Neural progenitor cell (in vitro differentiated cells): ENCODE measurements at regions not wholly inside any gene's neighbourhood (a gene's known extent, or its start where the extent isn't known, plus 50 kb on each side); places are given as distances from the start of the nearest gene placed in this dataset.

ENCODE experiments used
- DNase-seq: peaks from one replicate; pipeline ENCODE4 v3.0.0-alpha.2; 2016; ENCODE audit warnings: low spot score
- H2AFZ ChIP-seq: fragments of 200-600 bp; sonication (generic); replicated peaks from 2 replicates; pipeline ENCODE4 v1.6.1; 2016; ENCODE audit warnings: antibody characterized with exemption
- H3F3A ChIP-seq: fragments of 200-600 bp; sonication (generic); 2 replicates; pipeline ENCODE4 v1.6.1; 2016; ENCODE audit warnings: antibody characterized with exemption, low read depth
- H3K27ac ChIP-seq: fragments of 200-600 bp; sonication (generic); 2 replicates; pipeline ENCODE4 v1.5.1; 2016; ENCODE audit warnings: mild to moderate bottlenecking
- H3K27me3 ChIP-seq: fragments of 200-600 bp; sonication (generic); 2 replicates; pipeline ENCODE4 v1.6.1; 2016; ENCODE audit warnings: mild to moderate bottlenecking, moderate library complexity
- H3K36me3 ChIP-seq: fragments of 200-600 bp; sonication (generic); 2 replicates; pipeline ENCODE4 v1.5.1; 2016
- H3K4me1 ChIP-seq: fragments of 200-600 bp; sonication (generic); 2 replicates; pipeline ENCODE4 v1.6.1; 2016; ENCODE audit warnings: mixed run types
- H3K4me2 ChIP-seq: fragments of 200-600 bp; sonication (generic); 2 replicates; pipeline ENCODE4 v1.6.1; 2016
- H3K4me3 ChIP-seq: fragments of 200-600 bp; sonication (generic); 2 replicates; pipeline ENCODE4 v1.5.1; 2016
- H3K79me2 ChIP-seq: fragments of 200-600 bp; sonication (generic); 2 replicates; pipeline ENCODE4 v1.6.1; 2016; ENCODE audit warnings: low read depth
- H3K9ac ChIP-seq: fragments of 200-600 bp; sonication (generic); 2 replicates; pipeline ENCODE4 v1.6.1; 2016
- H3K9me3 ChIP-seq: fragments of 200-600 bp; sonication (generic); 2 replicates; pipeline ENCODE4 v1.5.1; 2016; ENCODE audit warnings: low read depth
- H4K20me1 ChIP-seq: fragments of 200-600 bp; sonication (generic); 2 replicates; pipeline ENCODE4 v1.6.1; 2016; ENCODE audit warnings: low read depth
- H3K27ac Mint-ChIP-seq: 3 replicates; pipeline ENCODE4 v1.8.0; 2021; ENCODE audit warnings: mixed read lengths
- H3K27me3 Mint-ChIP-seq: 2 replicates; pipeline ENCODE4 v1.8.0; 2022; ENCODE audit warnings: low read depth, mild to moderate bottlenecking, inconsistent platforms, moderate library complexity, mixed read lengths; ENCODE audit not compliant: insufficient read depth
- H3K36me3 Mint-ChIP-seq: 3 replicates; pipeline ENCODE4 v1.8.0; 2021; ENCODE audit warnings: mixed read lengths
- H3K4me1 Mint-ChIP-seq: 3 replicates; pipeline ENCODE4 v1.8.0; 2021; ENCODE audit warnings: mixed read lengths
- H3K4me3 Mint-ChIP-seq: 3 replicates; pipeline ENCODE4 v1.8.0; 2021; ENCODE audit warnings: mild to moderate bottlenecking, moderate library complexity, mixed read lengths
- H3K9me3 Mint-ChIP-seq: 3 replicates; pipeline ENCODE4 v1.8.0; 2020; ENCODE audit warnings: mixed read lengths
- EZH2 ChIP-seq: fragments of 200-600 bp; sonication (generic); IDR thresholded peaks from 2 replicates; pipeline ENCODE4 v1.6.1; 2017; ENCODE audit warnings: antibody characterized with exemption, mild to moderate bottlenecking, moderate library complexity
- EZH2phosphoT487 ChIP-seq: fragments of 200-600 bp; sonication (generic); IDR thresholded peaks from 2 replicates; pipeline ENCODE4 v1.6.1; 2017; ENCODE audit warnings: antibody characterized with exemption
- TF ChIP-seq, protein P1 (sequence below): fragments of 200-600 bp; sonication (generic); IDR thresholded peaks from 2 replicates; pipeline ENCODE4 v1.5.1; 2017; ENCODE audit warnings: antibody characterized with exemption, mild to moderate bottlenecking

DNA sequence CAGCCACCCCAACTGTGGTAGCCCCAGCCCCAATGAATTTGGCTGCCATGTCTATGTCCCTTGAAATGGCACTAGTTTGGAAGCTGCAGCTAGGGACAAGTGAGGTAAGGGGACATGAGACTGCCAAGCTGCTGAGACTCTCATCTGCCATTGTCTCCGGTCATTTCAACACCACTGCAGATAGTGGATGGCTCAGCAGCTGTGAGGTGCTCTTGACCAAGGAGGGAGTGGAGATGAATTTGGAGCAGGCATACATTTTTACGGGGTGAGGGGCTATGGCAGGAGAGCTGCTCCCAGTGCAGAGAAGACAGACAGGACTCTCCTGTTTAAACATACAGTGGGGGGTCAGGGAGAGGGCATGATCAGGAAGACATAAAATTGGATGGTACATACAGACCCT lies 315.5 kb upstream of the CAMK1G start:
- Mint-ChIP-seq H3K4me1 (no peaks in the 10 kb centered on the region), H3K4me3 (no peak overlapping the region), H3K36me3 (no peaks in the 10 kb centered on the region), H3K9me3 (no peaks in the 10 kb centered on the region), H3K27ac (no peak overlapping the region), H3K27me3 (peaks cover 4% of the 10 kb centered on the region)
- Histone ChIP-seq H3K79me2 (no peaks in the 10 kb centered on the region), H4K20me1 (no peaks in the 10 kb centered on the region), H3K9me3 (no peaks in the 10 kb centered on the region), H3K4me2 (no peak overlapping the region), H3K9ac (no peak overlapping the region), H2AFZ (no peak overlapping the region), H3F3A (no peaks in the 10 kb centered on the region), H3K36me3 (no peaks in the 10 kb centered on the region), H3K4me3 (no peak overlapping the region), H3K27me3 (no peaks in the 10 kb centered on the region), H3K27ac (no peak overlapping the region), H3K4me1 (no peaks in the 10 kb centered on the region)
- DNase-seq: no peak
- TF ChIP-seq EZH2 (no peak), EZH2phosphoT487 (no peak)
- TF ChIP-seq, protein P1, sequence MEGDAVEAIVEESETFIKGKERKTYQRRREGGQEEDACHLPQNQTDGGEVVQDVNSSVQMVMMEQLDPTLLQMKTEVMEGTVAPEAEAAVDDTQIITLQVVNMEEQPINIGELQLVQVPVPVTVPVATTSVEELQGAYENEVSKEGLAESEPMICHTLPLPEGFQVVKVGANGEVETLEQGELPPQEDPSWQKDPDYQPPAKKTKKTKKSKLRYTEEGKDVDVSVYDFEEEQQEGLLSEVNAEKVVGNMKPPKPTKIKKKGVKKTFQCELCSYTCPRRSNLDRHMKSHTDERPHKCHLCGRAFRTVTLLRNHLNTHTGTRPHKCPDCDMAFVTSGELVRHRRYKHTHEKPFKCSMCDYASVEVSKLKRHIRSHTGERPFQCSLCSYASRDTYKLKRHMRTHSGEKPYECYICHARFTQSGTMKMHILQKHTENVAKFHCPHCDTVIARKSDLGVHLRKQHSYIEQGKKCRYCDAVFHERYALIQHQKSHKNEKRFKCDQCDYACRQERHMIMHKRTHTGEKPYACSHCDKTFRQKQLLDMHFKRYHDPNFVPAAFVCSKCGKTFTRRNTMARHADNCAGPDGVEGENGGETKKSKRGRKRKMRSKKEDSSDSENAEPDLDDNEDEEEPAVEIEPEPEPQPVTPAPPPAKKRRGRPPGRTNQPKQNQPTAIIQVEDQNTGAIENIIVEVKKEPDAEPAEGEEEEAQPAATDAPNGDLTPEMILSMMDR: no peak

DNA sequence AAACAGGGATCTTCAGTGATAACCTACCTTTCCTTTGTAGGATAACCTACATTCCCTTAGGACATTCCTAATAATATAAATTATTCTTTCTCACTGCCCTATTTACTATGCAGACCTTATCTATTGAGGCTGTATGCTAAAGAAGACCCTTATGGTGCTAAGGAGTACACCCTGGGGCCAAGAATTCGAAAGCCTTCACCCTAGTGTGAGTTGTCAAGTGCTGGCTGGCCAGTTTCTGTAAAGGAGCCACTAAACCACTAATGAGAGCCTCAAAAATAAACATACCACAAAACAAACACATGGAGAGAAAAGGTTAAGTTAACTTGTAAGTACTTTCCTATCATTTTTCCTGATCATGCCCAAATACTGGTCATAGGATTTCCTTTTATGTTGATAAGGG lies 315.0 kb upstream of the CAMK1G start:
- H3K79me2 ChIP-seq: no peaks in the 10 kb centered on the region
- peaks cover 4% of the 10 kb centered on the region for H3K27me3 Mint-ChIP-seq
- TF ChIP-seq EZH2 (no peak), EZH2phosphoT487 (no peak)
- TF ChIP-seq, protein P1: no peak
- no peaks in the 10 kb centered on the region for H4K20me1 ChIP-seq
- no peaks in the 10 kb centered on the region for H3K4me1 ChIP-seq
- no peaks in the 10 kb centered on the region for H3K9me3 Mint-ChIP-seq
- H3F3A ChIP-seq: no peaks in the 10 kb centered on the region
- no peaks in the 10 kb centered on the region for H3K36me3 Mint-ChIP-seq
- no peak for DNase-seq
- H3K4me3 Mint-ChIP-seq: no peak overlapping the region
- no peak overlapping the region for H2AFZ ChIP-seq
- H3K4me2 ChIP-seq: no peak overlapping the region
- H3K27ac ChIP-seq: no peak overlapping the region
- no peak overlapping the region for H3K9ac ChIP-seq
- no peaks in the 10 kb centered on the region for H3K4me1 Mint-ChIP-seq
- H3K27me3 ChIP-seq: no peaks in the 10 kb centered on the region
- H3K9me3 ChIP-seq: no peaks in the 10 kb centered on the region
- H3K36me3 ChIP-seq: no peaks in the 10 kb centered on the region
- no peak overlapping the region for H3K27ac Mint-ChIP-seq
- no peak overlapping the region for H3K4me3 ChIP-seq

DNA sequence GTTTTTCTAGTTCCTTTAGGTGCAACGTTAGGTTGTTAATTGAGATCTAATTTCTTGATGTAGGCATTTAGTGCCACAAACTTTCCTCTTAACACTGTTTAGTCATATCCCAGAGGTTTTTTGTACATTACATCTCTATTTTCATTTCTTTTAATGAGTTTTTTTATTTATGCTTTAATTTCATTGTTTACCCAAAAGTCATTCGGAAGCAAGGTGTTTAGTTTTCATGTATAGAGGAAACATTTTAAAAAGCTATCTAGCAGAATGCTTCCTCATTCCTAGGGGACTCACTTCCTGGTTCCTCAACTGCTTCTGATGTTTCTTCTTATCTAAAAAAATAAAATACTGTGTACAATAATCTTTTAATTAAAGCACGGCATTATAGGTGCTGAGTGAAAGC lies 307.2 kb upstream of the CAMK1G start:
- Histone ChIP-seq H3K4me2 (no peak overlapping the region), H3K4me3 (no peak overlapping the region), H3K9ac (no peak overlapping the region), H3K4me1 (no peaks in the 10 kb centered on the region), H3K36me3 (no peaks in the 10 kb centered on the region), H3K27ac (no peak overlapping the region), H3F3A (no peaks in the 10 kb centered on the region), H3K27me3 (no peaks in the 10 kb centered on the region), H4K20me1 (no peaks in the 10 kb centered on the region), H2AFZ (no peak overlapping the region), H3K9me3 (no peaks in the 10 kb centered on the region), H3K79me2 (no peaks in the 10 kb centered on the region)
- Mint-ChIP-seq H3K9me3 (peaks cover 4% of the 10 kb centered on the region), H3K36me3 (no peaks in the 10 kb centered on the region), H3K27ac (no peak overlapping the region), H3K4me1 (no peaks in the 10 kb centered on the region), H3K4me3 (no peak overlapping the region), H3K27me3 (no peaks in the 10 kb centered on the region)
- TF ChIP-seq EZH2: no peak
- TF ChIP-seq EZH2phosphoT487: no peak
- TF ChIP-seq, protein P1: no peak
- DNase-seq: no peak

DNA sequence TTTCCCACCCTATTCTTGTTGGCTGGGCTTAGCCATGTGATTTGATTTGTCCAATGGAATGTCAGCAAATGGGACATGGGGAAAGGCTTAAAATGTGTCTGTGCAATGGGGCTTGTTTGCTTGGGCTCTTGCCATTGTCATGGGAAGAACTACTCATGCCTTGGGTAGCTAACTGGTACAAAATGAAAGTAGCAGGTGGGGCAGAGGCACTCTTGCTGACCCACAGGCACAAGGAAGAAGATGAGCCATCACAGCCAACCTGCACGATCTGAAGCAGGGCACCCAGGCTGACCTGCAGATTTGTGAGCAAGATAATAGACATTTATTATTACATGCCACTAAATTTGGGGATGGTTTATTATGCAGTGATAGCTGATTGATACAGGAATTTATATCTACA lies 305.9 kb upstream of the CAMK1G start:
- no peaks in the 10 kb centered on the region for H3K36me3 Mint-ChIP-seq
- H3K9me3 Mint-ChIP-seq: peaks cover 4% of the 10 kb centered on the region
- TF ChIP-seq EZH2phosphoT487: no peak
- H3K4me3 ChIP-seq: no peak overlapping the region
- no peak overlapping the region for H2AFZ ChIP-seq
- H4K20me1 ChIP-seq: no peaks in the 10 kb centered on the region
- no peaks in the 10 kb centered on the region for H3K27me3 ChIP-seq
- no peaks in the 10 kb centered on the region for H3F3A ChIP-seq
- no peaks in the 10 kb centered on the region for H3K9me3 ChIP-seq
- H3K4me1 ChIP-seq: no peaks in the 10 kb centered on the region
- DNase-seq: no peak
- H3K36me3 ChIP-seq: no peaks in the 10 kb centered on the region
- no peak overlapping the region for H3K27ac Mint-ChIP-seq
- no peaks in the 10 kb centered on the region for H3K27me3 Mint-ChIP-seq
- no peaks in the 10 kb centered on the region for H3K79me2 ChIP-seq
- H3K4me2 ChIP-seq: no peak overlapping the region
- no peak overlapping the region for H3K27ac ChIP-seq
- H3K4me3 Mint-ChIP-seq: no peak overlapping the region
- H3K9ac ChIP-seq: no peak overlapping the region
- no peaks in the 10 kb centered on the region for H3K4me1 Mint-ChIP-seq
